GM12878 (cell line): ENCODE measurements at regions not wholly inside any gene's neighbourhood (a gene's known extent, or its start where the extent isn't known, plus 50 kb on each side); places are given as distances from the start of the nearest gene placed in this dataset.
A peak's percentile ranks its signal among the peaks of the same experiment; 100 is the strongest.

Experiments
- ATAC-seq: fragments of 200-7000 bp; cut with Tn5 transposase; 3 replicates; pipeline ENCODE4 v1.9.1; 2020; ENCODE audit warnings: mild to moderate bottlenecking, moderate library complexity
- BruUV-seq: library from RNA; stranded (reverse); fragments of 400-500 nt; replicated peaks from 2 replicates; lab custom pipeline; 2021; lab: Mats Ljungman, UMichigan
- CTCF ChIA-PET: fragments of 300-600 bp; sonication (Branson Sonifier 250); formaldehyde crosslinking; extraction: SDS; loops from one replicate; lab custom pipeline; 2021; ENCODE audit warnings: inconsistent platforms; lab: Yijun Ruan, JAX
- POLR2A ChIA-PET: fragments of 350-600 bp; formaldehyde crosslinking; extraction: SDS; loops from one replicate; lab custom pipeline; 2021; ENCODE audit warnings: inconsistent platforms; lab: Charles Lee
- RAD21 ChIA-PET: fragments of 300-600 bp; sonication (Branson Sonifier 250); formaldehyde crosslinking; loops from one replicate; lab custom pipeline; 2023; ENCODE audit warnings: antibody characterized with exemption; ENCODE audit not compliant: unreplicated experiment; lab: Charles Lee
- SMC1A ChIA-PET: fragments of 300-600 bp; sonication (Branson Sonifier 250); formaldehyde crosslinking; loops from one replicate; lab custom pipeline; 2023; ENCODE audit not compliant: unreplicated experiment, uncharacterized antibody; lab: Charles Lee
- DNase-seq: peaks from one replicate; pipeline ENCODE4 v3.0.0-alpha.2; 2011; ENCODE audit warnings: low read depth, low spot score
- FAIRE-seq: peaks from 3 replicates; lab custom pipeline; 2011; peaks lifted over from hg19 to GRCh38; lab: Jason Lieb, UNC
- H2AFZ ChIP-seq: 2 replicates; pipeline ENCODE4 v1.6.0; 2011; ENCODE audit warnings: low read depth, low read length, control low read depth; ENCODE audit not compliant: control insufficient read depth
- H3K27ac ChIP-seq: 2 replicates; pipeline ENCODE4 v1.5.1; 2011; ENCODE audit warnings: control low read depth; ENCODE audit not compliant: control insufficient read depth, insufficient read depth
- H3K27me3 ChIP-seq, 2 experiments: replicated peaks in 1 of 2; 2 replicates each; pipeline versions ENCODE4 v1.6.0 to v1.6.1; 2011; ENCODE audit warnings: low read length in 1 of 2; ENCODE audit not compliant: control insufficient read depth in 2 of 2, insufficient read depth in 2 of 2
- H3K36me3 ChIP-seq, 2 experiments: 2 replicates each; pipeline ENCODE4 v1.5.1; 2011; ENCODE audit warnings: low read length in 1 of 2; ENCODE audit not compliant: control insufficient read depth in 2 of 2, insufficient read depth in 2 of 2
- H3K4me1 ChIP-seq: 2 replicates; pipeline ENCODE4 v1.6.1; 2011; ENCODE audit warnings: mild to moderate bottlenecking, low read length, moderate library complexity, mixed read lengths; ENCODE audit not compliant: control insufficient read depth, insufficient read depth
- H3K4me2 ChIP-seq: 2 replicates; pipeline ENCODE4 v1.6.0; 2011; ENCODE audit warnings: control low read depth; ENCODE audit not compliant: control insufficient read depth, insufficient read depth
- H3K4me3 ChIP-seq: fragments of 200-600 bp; sonication (generic); 2 replicates; pipeline ENCODE4 v1.5.1; 2016
- H3K79me2 ChIP-seq: 2 replicates; pipeline ENCODE4 v1.6.0; 2011; ENCODE audit warnings: low read length; ENCODE audit not compliant: control insufficient read depth, insufficient read depth
- H3K9ac ChIP-seq: 2 replicates; pipeline ENCODE4 v1.8.0; 2011; ENCODE audit warnings: low read length, control low read depth, mixed read lengths; ENCODE audit not compliant: control insufficient read depth, insufficient read depth
- H3K9me3 ChIP-seq: replicated peaks from 3 replicates; pipeline ENCODE4 v1.5.1; 2011; ENCODE audit warnings: mild to moderate bottlenecking, low read length; ENCODE audit not compliant: control insufficient read depth, insufficient read depth
- H4K20me1 ChIP-seq: 2 replicates; pipeline ENCODE4 v1.6.0; 2011; ENCODE audit not compliant: control insufficient read depth, insufficient read depth
- WGBS: methylation state at CpG from one replicate; pipeline ENCODE4 v1.1.6; 2016; ENCODE audit warnings: low lambda C conversion rate; ENCODE audit not compliant: insufficient replicate concordance, insufficient coverage; ENCODE audit errors: missing lambda C conversion rate; 5-methylcytosine and 5-hydroxymethylcytosine counted together
- in situ Hi-C: fragments of 300-500 bp; cut with MboI; formaldehyde crosslinking; loops from 9 replicates; pipeline ENCODE4 v1.14.3; 2018; ENCODE audit warnings: mixed read lengths
- intact Hi-C: fragments of 100-400 bp; cut with micrococcal nuclease; formaldehyde crosslinking; loops from one replicate; pipeline ENCODE4 v1.14.2; 2022; ENCODE audit not compliant: unreplicated experiment
- TF ChIP-seq, protein P1 (sequence below): fragments of 450-650 bp; IDR thresholded peaks from 2 replicates; pipeline ENCODE4 v1.6.1; 2017; ENCODE audit warnings: borderline replicate concordance
- TF ChIP-seq, protein P2 (sequence below): fragments of 450-650 bp; IDR thresholded peaks from 2 replicates; pipeline ENCODE4 v1.6.1; 2016; ENCODE audit warnings: mild to moderate bottlenecking

DNA sequence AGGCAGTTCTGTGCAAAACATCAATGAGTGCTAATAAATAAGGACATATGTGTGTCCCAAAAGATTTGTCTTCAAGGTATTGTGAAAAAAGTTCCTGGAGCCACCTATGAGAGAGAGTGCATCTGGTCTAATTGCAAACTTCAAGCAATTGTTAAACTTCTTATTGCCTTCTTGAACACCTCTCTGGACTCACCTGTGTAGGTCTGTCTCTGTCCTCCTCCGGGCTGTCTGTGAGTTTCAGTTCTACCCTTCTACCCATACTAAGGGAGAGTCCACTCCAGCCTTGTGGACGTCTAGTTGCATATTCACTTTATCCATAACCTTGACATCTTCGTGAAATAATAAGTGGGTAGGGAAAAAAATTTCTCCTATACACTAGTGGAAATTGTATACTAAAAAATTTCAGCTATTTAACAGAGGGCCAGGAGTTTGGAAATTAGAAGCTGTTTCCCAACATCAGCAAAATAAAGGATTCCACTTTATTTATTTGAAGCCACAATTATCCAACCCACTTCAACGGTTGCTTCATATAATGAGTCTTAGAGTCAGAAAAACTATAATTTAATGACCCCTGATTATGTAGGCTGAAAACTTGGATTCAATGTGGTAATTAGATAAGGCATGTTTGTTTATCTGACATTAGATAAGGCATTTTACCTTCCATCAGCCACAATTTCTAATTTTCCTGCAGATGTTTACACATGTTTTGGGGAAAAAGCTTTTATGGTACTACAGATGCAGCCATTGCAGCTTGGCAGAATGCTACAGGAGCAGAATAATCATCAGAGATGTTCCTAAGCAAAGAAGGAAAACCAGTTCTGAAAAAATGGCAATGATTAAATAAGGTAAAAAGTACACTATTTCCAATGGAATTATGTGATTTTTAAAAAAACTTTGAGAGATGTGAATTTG is 150.8 kb upstream of the FAM3C start:
- POLR2A ChIA-PET: interaction anchor here (0.7 to 1.3 kb wide), 2 partner anchors 179 to 201 kb away, joined by 3 to 6 read pairs; no protein-coding TSS in a partner anchor
- Histone ChIP-seq H3K79me2 (no peaks in the 10 kb centered on the region), H3K4me3 (no peak overlapping the region), H3K4me2 (no peak overlapping the region), H3K9me3 (peaks cover 3% of the 10 kb centered on the region; the same call in 2 of the 3 replicates), H3K4me1 (no peaks in the 10 kb centered on the region), H2AFZ (no peak overlapping the region; the same call in 1 of the 2 replicates), H3K36me3 (no peaks in the 10 kb centered on the region), H3K9ac (no peak overlapping the region), H4K20me1 (no peaks in the 10 kb centered on the region), H3K27ac (no peak overlapping the region), H3K27me3 (no peaks in the 10 kb centered on the region)
- no peak for DNase-seq
- SMC1A ChIA-PET: interaction anchor here (0.6 to 3.8 kb wide), 39 partner anchors 8 to 748 kb away, joined by 3 to 163 read pairs (median 6); partner anchors contain the start of gene FAM3C
- ATAC-seq: peak; percentile 61
- 72% methylated on average over 4 of the region's 4 CpGs for WGBS
- CTCF ChIA-PET: interaction anchor here (0.6 to 3.8 kb wide), 27 partner anchors 8 to 447 kb away, joined by 3 to 181 read pairs (median 6); partner anchors contain the start of gene FAM3C
- TF ChIP-seq, protein P1, sequence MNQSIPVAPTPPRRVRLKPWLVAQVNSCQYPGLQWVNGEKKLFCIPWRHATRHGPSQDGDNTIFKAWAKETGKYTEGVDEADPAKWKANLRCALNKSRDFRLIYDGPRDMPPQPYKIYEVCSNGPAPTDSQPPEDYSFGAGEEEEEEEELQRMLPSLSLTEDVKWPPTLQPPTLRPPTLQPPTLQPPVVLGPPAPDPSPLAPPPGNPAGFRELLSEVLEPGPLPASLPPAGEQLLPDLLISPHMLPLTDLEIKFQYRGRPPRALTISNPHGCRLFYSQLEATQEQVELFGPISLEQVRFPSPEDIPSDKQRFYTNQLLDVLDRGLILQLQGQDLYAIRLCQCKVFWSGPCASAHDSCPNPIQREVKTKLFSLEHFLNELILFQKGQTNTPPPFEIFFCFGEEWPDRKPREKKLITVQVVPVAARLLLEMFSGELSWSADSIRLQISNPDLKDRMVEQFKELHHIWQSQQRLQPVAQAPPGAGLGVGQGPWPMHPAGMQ: no peak
- TF ChIP-seq, protein P2, sequence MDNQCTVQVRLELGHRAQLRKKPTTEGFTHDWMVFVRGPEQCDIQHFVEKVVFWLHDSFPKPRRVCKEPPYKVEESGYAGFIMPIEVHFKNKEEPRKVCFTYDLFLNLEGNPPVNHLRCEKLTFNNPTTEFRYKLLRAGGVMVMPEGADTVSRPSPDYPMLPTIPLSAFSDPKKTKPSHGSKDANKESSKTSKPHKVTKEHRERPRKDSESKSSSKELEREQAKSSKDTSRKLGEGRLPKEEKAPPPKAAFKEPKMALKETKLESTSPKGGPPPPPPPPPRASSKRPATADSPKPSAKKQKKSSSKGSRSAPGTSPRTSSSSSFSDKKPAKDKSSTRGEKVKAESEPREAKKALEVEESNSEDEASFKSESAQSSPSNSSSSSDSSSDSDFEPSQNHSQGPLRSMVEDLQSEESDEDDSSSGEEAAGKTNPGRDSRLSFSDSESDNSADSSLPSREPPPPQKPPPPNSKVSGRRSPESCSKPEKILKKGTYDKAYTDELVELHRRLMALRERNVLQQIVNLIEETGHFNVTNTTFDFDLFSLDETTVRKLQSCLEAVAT: peak; percentile 17; the same call in 1 of the 2 replicates
- in situ Hi-C loops (loop anchor here (5.0 to 25.0 kb wide), 2 partner anchors 180 to 585 kb away; partner anchors contain the start of gene ING3), intact Hi-C loops (loop anchor here (1.0 to 2.0 kb wide), 2 partner anchors 180 to 420 kb away; no protein-coding TSS in a partner anchor)
- RAD21 ChIA-PET: interaction anchor here (0.7 to 3.8 kb wide), 20 partner anchors 12 to 448 kb away, joined by 3 to 119 read pairs (median 4); partner anchors contain the start of gene FAM3C
- BruUV-seq: no TSS peak
- no peak for FAIRE-seq
